ENCODE measurements at regions not wholly inside any gene's neighbourhood (a gene's known extent, or its start where the extent isn't known, plus 50 kb on each side); places are given as distances from the start of the nearest gene placed in this dataset.

GRCh38 chr2:61634512-61634911 is 96.4 kb upstream of the XPO1 start:
- TF ChIP-seq CTCF (conservative IDR thresholded peaks at IDR 0.05 in 1 of 2, IDR thresholded peaks at IDR 0.05 in 1 of 2; ENCODE audit: extremely low read depth in 1 of 2, insufficient read depth in 1 of 2, low read depth in 1 of 2, low read length in 2 of 2) (no peak), EZH2 (IDR thresholded peaks at IDR 0.05; ENCODE audit: borderline replicate concordance, low read length) (no peak)
